A204.1 (cell line): ENCODE measurements at regions not wholly inside any gene's neighbourhood (a gene's known extent, or its start where the extent isn't known, plus 50 kb on each side); places are given as distances from the start of the nearest gene placed in this dataset.

Experiments
- FAIRE-seq: peaks from 2 replicates; lab custom pipeline; 2012; peaks lifted over from hg19 to GRCh38; lab: Jason Lieb, UNC

- FAIRE-seq, result no peak
These were observed 61.7 kb upstream of the PIAS1 start for GRCh38 chr15:67992411-67992810.

DNA sequence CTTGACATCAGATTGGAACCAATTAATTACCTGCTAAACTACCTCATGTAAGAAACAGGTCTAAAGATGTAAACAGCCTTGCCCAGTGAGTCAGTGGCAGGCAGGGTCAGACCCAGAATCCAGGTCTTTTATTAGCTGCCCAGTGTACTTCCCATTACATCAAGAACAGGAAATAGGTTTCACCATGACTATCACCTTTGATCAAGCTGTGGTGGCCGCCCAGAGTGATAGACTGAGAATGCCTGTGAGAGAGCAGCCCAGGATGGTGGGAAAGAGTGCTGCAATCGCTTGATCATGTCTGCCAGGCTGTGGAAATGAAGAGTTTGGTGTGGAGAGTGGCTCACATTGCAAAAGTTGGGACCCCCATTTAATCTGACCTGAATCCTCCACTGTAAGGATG is 61.3 kb upstream of the PIAS1 start:
- FAIRE-seq, result no peak

DNA sequence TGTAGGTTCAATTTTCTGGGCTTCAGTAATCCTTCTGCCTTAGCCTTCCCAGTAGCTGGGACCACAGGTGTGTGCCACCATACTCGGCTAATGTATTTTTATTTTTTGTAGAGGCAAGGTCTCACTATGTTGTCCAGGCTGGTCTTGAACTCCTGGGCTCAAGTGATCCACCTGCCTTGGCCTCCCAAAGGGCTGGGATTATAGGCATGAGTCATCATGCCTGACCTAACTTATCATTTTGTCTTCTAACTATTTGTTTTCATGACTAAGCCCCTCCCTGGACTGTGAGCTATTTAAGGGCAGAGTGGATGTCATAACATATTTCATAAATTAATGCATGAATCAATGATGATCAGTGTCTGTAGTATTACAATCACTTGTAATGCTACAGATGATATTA is 56.1 kb upstream of the PIAS1 start:
- FAIRE-seq, result no peak

DNA sequence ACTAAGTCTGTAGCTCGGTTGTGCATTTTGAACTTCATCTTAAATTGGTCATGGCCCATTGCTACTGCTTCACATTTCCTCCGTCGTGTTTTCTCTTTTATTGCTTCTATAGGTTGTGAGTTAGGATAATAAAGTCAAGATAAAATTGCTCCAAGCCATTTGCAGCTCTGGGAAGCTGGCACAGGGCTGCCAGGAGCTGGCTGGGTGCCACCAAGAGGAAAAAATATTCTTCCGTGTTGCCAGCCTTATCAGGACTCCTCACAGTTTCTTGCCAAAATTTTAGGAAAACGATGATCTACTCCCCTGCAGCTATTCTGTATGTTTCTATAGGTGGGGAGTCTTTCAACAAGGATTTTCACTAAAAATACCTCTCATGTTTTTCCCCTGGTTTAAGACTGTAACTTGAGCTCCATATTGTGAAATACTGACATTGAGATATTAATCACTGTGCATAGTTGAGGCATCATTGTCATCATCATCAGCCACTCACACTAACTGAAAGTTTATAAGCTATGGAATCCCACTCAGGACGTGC is 55.4 kb upstream of the PIAS1 start:
- FAIRE-seq, result no peak

- FAIRE-seq, result no peak
These were observed 54.6 kb upstream of the PIAS1 start for GRCh38 chr15:67999320-68000100.

DNA sequence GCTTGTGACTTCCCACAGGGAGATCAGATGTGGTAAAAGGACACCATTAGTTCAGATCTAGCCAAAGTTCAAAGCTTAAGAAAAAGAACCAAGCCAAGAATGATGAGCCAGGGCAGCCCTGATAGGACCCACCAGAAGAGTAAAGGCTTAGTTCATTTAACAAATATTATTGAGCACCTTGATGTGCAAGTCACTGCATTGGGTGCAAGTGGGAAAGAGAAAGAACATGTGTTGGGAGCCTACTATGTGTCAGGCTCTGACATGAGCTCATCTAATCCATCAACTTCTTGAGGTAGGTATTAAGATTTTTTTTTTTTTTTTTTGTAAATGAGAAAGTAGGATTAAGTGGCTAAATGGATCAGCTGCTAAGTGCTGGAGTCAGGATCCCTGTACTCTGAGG is 53.4 kb upstream of the PIAS1 start:
- no peak for FAIRE-seq

GRCh38 chr15:68001811-68002210 is 52.3 kb upstream of the PIAS1 start:
- no peak for FAIRE-seq

DNA sequence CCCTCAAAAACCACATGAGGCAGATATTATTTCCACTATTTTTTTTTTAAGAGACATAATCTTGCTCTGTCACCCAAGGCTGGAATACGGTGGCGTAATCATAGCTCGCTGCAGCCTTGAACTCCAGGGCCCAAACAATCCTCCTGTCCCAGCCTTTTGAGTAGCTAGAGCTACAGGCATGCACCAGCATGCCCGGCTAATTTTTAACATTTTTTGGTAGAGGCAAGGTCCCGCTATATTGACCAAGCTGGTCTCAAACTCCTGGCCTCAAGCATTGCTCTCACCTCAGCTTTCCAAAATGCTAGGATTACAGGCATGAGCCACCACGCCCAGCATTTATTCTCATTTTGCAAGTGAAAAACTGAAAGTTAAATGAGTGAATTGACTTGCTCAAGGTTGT is 50.8 kb upstream of the PIAS1 start:
- FAIRE-seq, result no peak
